Mucosa of descending colon (tissue), 3 donors: ENCODE measurements at regions not wholly inside any gene's neighbourhood (a gene's known extent, or its start where the extent isn't known, plus 50 kb on each side); places are given as distances from the start of the nearest gene placed in this dataset.

ENCODE experiments used
- ATAC-seq: fragments of 200-7000 bp; cut with Tn5 transposase; one replicate; pipeline ENCODE4 v1.9.1; 2020; ENCODE audit warnings: mild to moderate bottlenecking, moderate library complexity
- DNase-seq, 3 donors: peaks; one replicate each; pipeline ENCODE4 v3.0.0-alpha.2; 2020
- H3K36me3 ChIP-seq: fragments of 200-600 bp; one replicate; pipeline ENCODE4 v1.8.0; 2021; ENCODE audit warnings: low read depth, mild to moderate bottlenecking
- H3K4me1 ChIP-seq: fragments of 200-600 bp; one replicate; pipeline ENCODE4 v1.8.0; 2021; ENCODE audit warnings: low read depth, mild to moderate bottlenecking
- H3K4me3 ChIP-seq: fragments of 200-600 bp; one replicate; pipeline ENCODE4 v1.8.0; 2021; ENCODE audit warnings: mild to moderate bottlenecking
- H3K9me3 ChIP-seq: fragments of 200-600 bp; one replicate; pipeline ENCODE4 v1.8.0; 2021; ENCODE audit warnings: mild to moderate bottlenecking
- intact Hi-C, 2 donors: fragments of 100-400 bp; cut with DNase I in 1 of 2; cut with micrococcal nuclease in 1 of 2; formaldehyde crosslinking; loops; one replicate each; pipeline versions ENCODE4 v1.11.0 to v1.11.1; 2022; cut with DNase I, micrococcal nuclease
- TF ChIP-seq, protein P1 (sequence below): fragments of 200-600 bp; IDR thresholded peaks from one replicate; pipeline ENCODE4 v1.8.0; 2022; ENCODE audit warnings: antibody characterized with exemption, mild to moderate bottlenecking
- donor health status: DM: no; HTN: no; CAD: no; lungs with moderate emphysema.
- donor health status: DM: no; HTN: no; CAD: no.
- donor health status: DM: no; HTN: yes; CAD: no.

DNA sequence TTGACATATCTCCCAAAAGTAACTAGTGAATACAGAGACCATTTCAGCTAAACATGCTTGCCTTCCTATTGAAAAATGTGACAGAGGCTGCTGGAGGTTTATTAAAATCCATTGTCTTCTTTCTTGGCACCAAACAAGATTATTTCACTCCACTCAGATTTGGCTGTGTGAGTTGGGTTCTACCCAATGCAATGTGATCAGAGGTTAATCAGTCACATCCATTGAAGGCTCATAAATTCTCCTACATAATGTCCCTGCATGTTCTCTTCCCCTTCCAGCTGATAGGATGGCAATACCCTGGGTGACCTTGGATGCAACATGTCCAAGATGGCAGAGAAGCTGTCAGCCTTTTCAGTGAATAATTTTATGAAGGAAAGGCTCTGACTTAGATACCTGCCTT lies 54.5 kb downstream of the TKTL2 start:
- Histone ChIP-seq H3K36me3 (no peaks in the 10 kb centered on the region), H3K4me3 (no peak overlapping the region), H3K4me1 (no peaks in the 10 kb centered on the region), H3K9me3 (no peaks in the 10 kb centered on the region)
- intact Hi-C loops = no loop called here
- TF ChIP-seq, protein P1, sequence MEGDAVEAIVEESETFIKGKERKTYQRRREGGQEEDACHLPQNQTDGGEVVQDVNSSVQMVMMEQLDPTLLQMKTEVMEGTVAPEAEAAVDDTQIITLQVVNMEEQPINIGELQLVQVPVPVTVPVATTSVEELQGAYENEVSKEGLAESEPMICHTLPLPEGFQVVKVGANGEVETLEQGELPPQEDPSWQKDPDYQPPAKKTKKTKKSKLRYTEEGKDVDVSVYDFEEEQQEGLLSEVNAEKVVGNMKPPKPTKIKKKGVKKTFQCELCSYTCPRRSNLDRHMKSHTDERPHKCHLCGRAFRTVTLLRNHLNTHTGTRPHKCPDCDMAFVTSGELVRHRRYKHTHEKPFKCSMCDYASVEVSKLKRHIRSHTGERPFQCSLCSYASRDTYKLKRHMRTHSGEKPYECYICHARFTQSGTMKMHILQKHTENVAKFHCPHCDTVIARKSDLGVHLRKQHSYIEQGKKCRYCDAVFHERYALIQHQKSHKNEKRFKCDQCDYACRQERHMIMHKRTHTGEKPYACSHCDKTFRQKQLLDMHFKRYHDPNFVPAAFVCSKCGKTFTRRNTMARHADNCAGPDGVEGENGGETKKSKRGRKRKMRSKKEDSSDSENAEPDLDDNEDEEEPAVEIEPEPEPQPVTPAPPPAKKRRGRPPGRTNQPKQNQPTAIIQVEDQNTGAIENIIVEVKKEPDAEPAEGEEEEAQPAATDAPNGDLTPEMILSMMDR = no peak
- DNase-seq (no peak), ATAC-seq (no peak)

DNA sequence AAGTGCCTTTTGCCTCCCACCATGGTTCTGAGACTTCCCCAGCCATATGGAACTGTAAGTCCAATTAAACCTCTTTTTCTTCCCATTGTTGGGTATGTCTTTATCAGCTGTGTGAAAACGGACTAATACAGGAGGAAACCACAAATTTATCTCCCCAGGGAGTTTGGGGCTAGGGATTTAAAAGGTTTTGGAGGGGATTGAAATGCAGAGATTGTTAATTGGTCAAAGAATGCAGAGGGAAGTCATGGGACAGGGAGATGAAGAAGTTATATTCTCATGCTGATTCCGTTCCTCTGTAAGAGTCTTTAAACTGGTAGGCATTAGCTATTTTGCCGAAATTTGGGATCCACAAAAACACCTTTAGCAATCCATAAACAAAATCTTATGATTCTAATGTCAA lies 57.9 kb downstream of the TKTL2 start:
- intact Hi-C loops = no loop called here
- Histone ChIP-seq H3K4me3 (no peak overlapping the region), H3K9me3 (no peaks in the 10 kb centered on the region), H3K4me1 (no peaks in the 10 kb centered on the region), H3K36me3 (no peaks in the 10 kb centered on the region)
- ATAC-seq = no peak
- no peak for DNase-seq
- TF ChIP-seq, protein P1 = no peak

DNA sequence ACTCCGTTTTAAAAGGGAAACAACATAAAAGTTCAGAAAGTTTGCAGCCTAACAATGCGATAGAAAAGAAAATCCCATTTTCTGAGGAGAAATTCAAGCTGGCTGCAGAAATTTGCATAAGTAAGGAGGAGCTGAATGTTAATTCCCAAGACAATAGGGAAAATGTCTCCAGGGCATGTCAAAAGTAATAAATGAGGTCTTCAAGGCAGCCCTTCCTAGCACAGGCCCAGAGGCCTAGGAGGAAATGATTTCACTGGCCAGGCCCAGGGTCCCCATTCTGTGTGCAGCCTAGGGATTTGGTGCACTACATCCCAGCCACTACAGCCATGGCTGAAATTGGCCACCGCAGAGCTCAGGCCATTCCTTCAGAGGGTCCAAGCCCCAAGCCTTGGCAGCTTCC lies 59.3 kb downstream of the TKTL2 start:
- H3K4me3 ChIP-seq = no peak overlapping the region
- H3K9me3 ChIP-seq = no peaks in the 10 kb centered on the region
- TF ChIP-seq, protein P1 = no peak
- H3K36me3 ChIP-seq = no peaks in the 10 kb centered on the region
- intact Hi-C loops = no loop called here
- DNase-seq (no peak), ATAC-seq (no peak)
- H3K4me1 ChIP-seq = no peaks in the 10 kb centered on the region

DNA sequence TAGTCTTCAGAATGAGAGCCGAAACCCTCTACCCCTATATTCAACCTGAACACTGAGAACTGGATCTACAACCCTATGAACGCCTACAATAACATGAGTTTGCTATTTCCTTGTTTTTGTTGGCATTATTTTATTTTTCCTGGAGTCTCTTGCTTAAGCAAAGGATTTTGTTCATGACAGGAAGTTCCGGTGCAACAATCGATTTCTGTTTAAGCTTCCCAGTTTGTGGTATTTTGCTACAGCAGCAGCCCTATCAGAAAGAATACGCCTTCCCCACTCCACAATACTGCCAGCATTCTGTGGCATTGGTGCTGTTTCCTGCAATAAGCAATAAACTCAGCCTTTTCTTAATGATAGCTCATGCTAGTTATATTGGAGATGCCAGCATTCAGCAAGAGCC lies 60.9 kb downstream of the NPY5R start:
- Histone ChIP-seq H3K9me3 (no peaks in the 10 kb centered on the region), H3K36me3 (no peaks in the 10 kb centered on the region), H3K4me1 (peaks cover 7% of the 10 kb centered on the region), H3K4me3 (no peak overlapping the region)
- ATAC-seq (peak; percentile 80), DNase-seq (peak in 1 of 3 donors; percentile 34)
- TF ChIP-seq, protein P1 = no peak
- intact Hi-C loops = no loop called here

DNA sequence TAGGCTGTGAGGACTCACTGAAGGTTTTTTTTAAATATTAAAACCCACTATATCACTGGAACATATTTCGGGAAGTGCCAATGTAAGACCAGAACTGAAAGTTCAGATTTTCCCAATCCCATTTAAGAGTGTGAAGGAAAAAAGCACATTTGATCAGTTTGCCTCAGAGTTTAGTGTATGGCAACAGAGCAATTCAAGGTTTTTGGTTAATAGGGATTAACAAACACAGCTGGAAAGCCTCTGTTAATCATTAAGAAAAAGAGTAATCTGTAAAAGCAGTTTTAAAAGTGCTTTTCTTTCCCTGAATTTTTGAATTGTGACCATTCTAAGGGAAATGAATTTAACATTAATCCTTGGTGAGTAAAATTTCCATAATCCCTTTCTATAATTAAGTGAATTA lies 60.4 kb downstream of the NPY5R start:
- ATAC-seq = no peak
- Histone ChIP-seq H3K9me3 (no peaks in the 10 kb centered on the region), H3K4me1 (peaks cover 7% of the 10 kb centered on the region), H3K4me3 (no peak overlapping the region), H3K36me3 (no peaks in the 10 kb centered on the region)
- intact Hi-C loops = no loop called here
- TF ChIP-seq, protein P1 = no peak
- DNase-seq = no peak
